ENCODE measurements at regions not wholly inside any gene's neighbourhood (a gene's known extent, or its start where the extent isn't known, plus 50 kb on each side); places are given as distances from the start of the nearest gene placed in this dataset.
A peak's percentile ranks its signal among the peaks of the same experiment; 100 is the strongest.

DNA sequence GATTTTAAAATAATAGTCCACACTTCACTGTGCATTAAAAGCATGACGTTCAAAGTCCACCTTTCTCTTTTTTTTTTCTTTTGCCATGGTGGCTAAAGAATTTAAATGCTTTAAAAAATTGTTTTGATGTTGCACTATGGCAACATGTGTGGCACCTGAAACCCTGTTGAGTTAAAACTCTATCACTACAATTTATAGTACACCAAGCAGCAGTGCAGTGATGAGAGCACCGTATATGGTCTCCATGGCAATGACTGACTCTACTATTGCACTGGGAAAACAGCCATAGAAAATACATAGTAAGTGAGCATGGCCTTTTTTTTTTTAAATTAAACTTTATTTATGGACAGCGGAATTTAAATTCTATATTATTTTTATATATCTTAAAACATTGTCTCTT lies 298.8 kb downstream of the FIGN start:
- ATAC-seq (ENCODE audit: low read depth in 2 of 2), result no peak
- Mint-ChIP-seq H3K9me3 (peaks cover 0 to 2% (median 0%) of the 10 kb centered on the region in 7 donors), H3K4me3 (no peak overlapping the region), H3K36me3 (peaks cover 0 to 6% of the 10 kb centered on the region in 2 donors), H3K4me1 (peaks cover 8 to 13% (median 8%) of the 10 kb centered on the region in 3 donors), H3K27ac (no peak overlapping the region), H3K27me3 (peaks cover 5 to 20% (median 13%) of the 10 kb centered on the region in 3 donors)
- DNase-seq, result no peak

DNA sequence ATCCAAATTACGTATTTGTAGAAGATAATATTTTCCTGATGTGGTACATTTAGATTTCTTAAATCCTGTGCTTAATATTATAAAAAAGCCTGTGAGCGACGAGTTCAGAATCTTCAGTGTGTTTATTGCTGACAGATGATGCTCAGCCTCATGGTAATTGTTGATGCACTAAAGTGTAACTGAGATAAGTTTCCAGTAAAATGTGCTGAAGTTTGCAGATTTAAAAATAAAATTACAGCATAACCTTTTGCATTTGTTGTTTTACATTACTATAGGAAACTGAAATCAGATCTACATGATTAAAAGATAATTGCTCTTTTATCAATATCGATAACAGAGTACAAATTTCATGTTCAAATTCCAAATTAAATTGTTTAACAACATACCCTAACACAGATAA lies 307.6 kb downstream of the FIGN start:
- ATAC-seq (ENCODE audit: low read depth in 2 of 2), result no peak
- Mint-ChIP-seq H3K36me3 (no peaks in the 10 kb centered on the region), H3K4me1 (peaks cover 6 to 9% (median 7%) of the 10 kb centered on the region in 3 donors)

DNA sequence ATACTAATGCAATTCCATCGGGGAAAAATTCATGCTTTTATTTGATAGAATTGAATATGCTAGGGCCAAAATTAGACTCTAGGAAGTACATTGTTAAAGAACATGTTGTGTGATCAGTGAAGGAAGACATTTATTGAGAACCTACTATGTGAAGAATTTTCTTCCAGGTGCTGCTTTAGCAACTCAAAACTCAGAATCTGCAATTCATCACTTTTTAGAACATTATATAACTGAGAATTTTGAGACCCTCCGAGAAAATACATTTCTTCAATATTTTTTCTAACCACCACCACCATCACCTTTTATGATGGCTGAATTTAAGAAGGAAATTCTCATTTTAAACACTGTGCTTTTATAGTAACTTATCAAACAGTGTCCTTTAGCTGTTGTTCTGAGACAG lies 315.2 kb downstream of the FIGN start:
- Mint-ChIP-seq H3K9me3 (peaks cover 0 to 14% (median 3%) of the 10 kb centered on the region in 7 donors), H3K36me3 (peaks cover 0 to under 1% of the 10 kb centered on the region in 2 donors)

More for the DNA sequence above, 307.6 kb downstream of the FIGN start:
- H3K27ac Mint-ChIP-seq, result peak overlapping the region in 1 of 6 donors; percentile 27
- H3K4me3 Mint-ChIP-seq, result no peak overlapping the region
- H3K27me3 Mint-ChIP-seq, result no peaks in the 10 kb centered on the region
- DNase-seq, result no peak
- H3K9me3 Mint-ChIP-seq, result peaks cover 0 to 3% (median 0%) of the 10 kb centered on the region in 7 donors

DNA sequence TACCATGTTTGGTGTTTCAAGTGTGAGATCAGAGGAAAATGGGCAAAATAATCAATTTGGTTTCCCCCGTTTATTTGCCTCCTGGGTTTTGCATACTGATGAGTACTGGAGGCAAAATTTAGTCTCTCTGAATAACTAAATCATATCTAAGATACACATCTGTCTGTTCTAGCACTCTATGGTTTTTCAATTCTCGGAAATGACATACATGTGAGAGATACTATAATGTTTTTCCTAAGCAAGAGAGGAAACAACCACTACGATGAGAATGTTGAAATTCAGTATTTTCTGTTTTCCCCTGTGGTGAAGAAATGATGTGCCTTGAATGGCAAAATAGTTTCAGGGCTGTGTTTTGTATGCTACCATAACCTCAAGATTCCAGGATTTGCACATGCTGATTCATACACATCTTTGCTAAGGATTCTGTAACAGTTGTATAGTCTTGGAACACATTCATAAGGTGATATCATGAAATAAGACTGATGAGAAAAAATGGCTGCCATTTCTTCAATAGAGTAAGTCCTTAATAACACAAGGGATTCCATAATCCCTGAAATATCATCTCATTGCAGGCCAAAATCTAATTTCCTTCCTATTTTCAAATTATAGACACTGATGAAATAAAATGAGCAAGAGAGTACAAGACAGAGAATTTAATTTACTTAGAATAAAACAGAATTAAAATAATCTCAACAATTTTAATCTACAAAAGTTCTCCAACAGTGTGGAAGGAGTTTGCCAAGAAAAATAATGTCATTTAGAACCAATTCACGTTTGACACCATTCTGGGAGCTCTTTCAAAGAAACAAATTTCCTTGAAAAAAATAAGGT lies 316.6 kb downstream of the FIGN start:
- Mint-ChIP-seq H3K27me3 (no peaks in the 10 kb centered on the region), H3K9me3 (peaks cover 2 to 20% (median 9%) of the 10 kb centered on the region in 7 donors), H3K4me3 (peak overlapping the region in 2 of 8 donors; percentile 13 to 16), H3K36me3 (peaks cover 7 to 9% of the 10 kb centered on the region in 2 donors), H3K4me1 (peaks cover 27 to 42% (median 31%) of the 10 kb centered on the region in 3 donors), H3K27ac (peak overlapping the region in 3 of 6 donors; percentile 13 to 83 (median 40))
- ATAC-seq (ENCODE audit: low read depth in 2 of 2), result no peak
- DNase-seq, result no peak

More for the DNA sequence above, 315.2 kb downstream of the FIGN start:
- Mint-ChIP-seq H3K27ac (no peak overlapping the region), H3K4me3 (no peak overlapping the region), H3K4me1 (peaks cover 18 to 34% (median 21%) of the 10 kb centered on the region in 3 donors), H3K27me3 (no peaks in the 10 kb centered on the region)
- no peak for ATAC-seq (ENCODE audit: low read depth in 2 of 2)
- no peak for DNase-seq

GRCh38 chr2:163417596-163418337 lies 318.0 kb downstream of the FIGN start:
- Mint-ChIP-seq H3K27me3 (no peaks in the 10 kb centered on the region), H3K27ac (peak overlapping the region; percentile 1 to 90 (median 72)), H3K4me3 (peak overlapping the region; percentile 46 to 83 (median 67)), H3K4me1 (peaks cover 27 to 42% (median 31%) of the 10 kb centered on the region in 3 donors), H3K9me3 (peaks cover 2 to 20% (median 9%) of the 10 kb centered on the region in 7 donors), H3K36me3 (peaks cover 7 to 9% of the 10 kb centered on the region in 2 donors)
- ATAC-seq (ENCODE audit: low read depth in 2 of 2), result peak; percentile 96 to 97
- DNase-seq, result peak; percentile 45

- DNase-seq (no peak), ATAC-seq (ENCODE audit: low read depth in 2 of 2) (no peak)
- Mint-ChIP-seq H3K27ac (peak overlapping the region in 1 of 6 donors; percentile 39), H3K9me3 (peaks cover 2 to 21% (median 10%) of the 10 kb centered on the region in 7 donors), H3K4me3 (no peak overlapping the region), H3K36me3 (peaks cover 7 to 9% of the 10 kb centered on the region in 2 donors), H3K27me3 (no peaks in the 10 kb centered on the region), H3K4me1 (peaks cover 29 to 41% (median 31%) of the 10 kb centered on the region in 3 donors)
Observed at GRCh38 chr2:163414121-163414520, 321.7 kb downstream of the FIGN start.

DNA sequence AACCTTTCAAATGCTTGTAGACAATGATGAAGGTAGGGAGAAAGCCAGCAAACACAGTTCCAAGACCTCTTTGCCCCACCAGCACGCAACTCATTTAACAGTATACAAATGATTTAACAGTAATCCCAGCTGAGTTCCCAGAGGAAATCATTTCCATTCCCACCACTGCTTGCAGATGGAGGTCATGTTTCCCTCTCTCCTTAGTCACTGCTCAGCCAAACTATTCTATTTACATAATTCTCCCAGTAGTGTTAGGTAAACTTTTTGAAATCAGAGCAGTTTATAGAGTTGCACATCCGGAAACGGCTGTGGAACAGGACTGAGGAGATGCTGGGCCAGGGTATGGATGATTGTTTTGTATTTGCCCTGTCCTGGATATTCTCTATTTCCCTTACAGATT lies 328.5 kb downstream of the FIGN start:
- ATAC-seq (ENCODE audit: low read depth in 2 of 2), result no peak
- Mint-ChIP-seq H3K9me3 (peaks cover 0 to 4% (median 1%) of the 10 kb centered on the region in 7 donors), H3K4me3 (no peak overlapping the region), H3K27ac (peak overlapping the region in 1 of 6 donors; percentile 60), H3K4me1 (peaks cover 10 to 20% (median 19%) of the 10 kb centered on the region in 3 donors), H3K27me3 (no peaks in the 10 kb centered on the region), H3K36me3 (no peaks in the 10 kb centered on the region)
- no peak for DNase-seq

DNA sequence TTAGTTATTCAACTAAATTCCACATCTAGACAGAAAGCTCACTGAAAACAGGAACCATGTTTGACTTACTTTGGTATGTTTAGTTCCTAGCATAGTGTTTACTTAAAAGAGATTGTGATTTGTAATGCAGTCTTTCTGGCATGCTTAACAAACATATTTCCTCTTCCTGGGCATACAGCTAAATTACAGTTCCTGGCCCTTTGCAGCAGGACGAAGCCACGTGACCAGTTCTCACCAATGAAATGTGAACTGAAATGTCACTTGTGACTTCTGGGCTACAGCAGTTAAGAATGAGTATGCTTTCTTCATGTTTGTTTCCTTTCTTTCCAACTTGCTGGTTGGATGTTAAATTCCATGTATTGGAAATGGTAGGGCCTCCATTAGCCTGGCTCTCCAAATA lies 330.5 kb downstream of the FIGN start:
- Mint-ChIP-seq H3K9me3 (peaks cover 0 to 4% (median 1%) of the 10 kb centered on the region in 7 donors), H3K27me3 (peaks cover 0 to 6% (median 0%) of the 10 kb centered on the region in 3 donors), H3K4me3 (no peak overlapping the region), H3K27ac (peak overlapping the region in 1 of 6 donors; percentile 90), H3K36me3 (no peaks in the 10 kb centered on the region), H3K4me1 (peaks cover 10 to 20% (median 19%) of the 10 kb centered on the region in 3 donors)
- DNase-seq (no peak), ATAC-seq (ENCODE audit: low read depth in 2 of 2) (no peak)

DNA sequence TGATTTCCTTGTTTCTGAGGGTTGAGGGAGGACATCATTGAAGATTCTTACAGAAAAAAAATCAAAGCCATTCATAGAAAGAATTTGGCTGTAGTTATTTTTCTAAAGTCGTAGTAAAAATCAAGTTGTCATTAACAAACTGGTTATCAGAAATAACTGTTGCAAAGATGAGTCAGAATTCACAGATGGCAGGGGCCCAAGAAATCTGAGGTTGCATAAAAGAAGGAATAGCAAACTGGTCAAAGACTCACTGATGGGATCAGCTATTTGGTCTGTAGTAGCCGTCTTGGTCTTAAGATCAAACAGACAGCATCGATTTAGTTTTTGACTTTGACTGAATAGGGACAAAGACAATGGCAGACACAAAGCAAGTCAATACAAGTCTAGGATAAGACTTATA lies 334.3 kb downstream of the FIGN start:
- Mint-ChIP-seq H3K4me3 (no peak overlapping the region), H3K27me3 (peaks cover 0 to 6% (median 0%) of the 10 kb centered on the region in 3 donors), H3K27ac (no peak overlapping the region), H3K4me1 (peaks cover 10 to 22% (median 20%) of the 10 kb centered on the region in 3 donors), H3K36me3 (no peaks in the 10 kb centered on the region), H3K9me3 (no peaks in the 10 kb centered on the region)
- DNase-seq, result no peak
- no peak for ATAC-seq (ENCODE audit: low read depth in 2 of 2)

- Mint-ChIP-seq H3K36me3 (no peaks in the 10 kb centered on the region), H3K9me3 (no peaks in the 10 kb centered on the region), H3K4me3 (peak overlapping the region in 1 of 8 donors; percentile 1), H3K27me3 (peaks cover 0 to 9% (median 6%) of the 10 kb centered on the region in 3 donors), H3K4me1 (peaks cover 4 to 7% (median 6%) of the 10 kb centered on the region in 3 donors), H3K27ac (no peak overlapping the region)
- no peak for DNase-seq
- ATAC-seq (ENCODE audit: low read depth in 2 of 2), result no peak
Observed at GRCh38 chr2:163397451-163397850, 338.4 kb downstream of the FIGN start.

GRCh38 chr2:163395602-163396001 lies 340.2 kb downstream of the FIGN start:
- Mint-ChIP-seq H3K36me3 (no peaks in the 10 kb centered on the region), H3K27me3 (peaks cover 0 to 9% (median under 1%) of the 10 kb centered on the region in 3 donors)

GRCh38 chr2:163389838-163390237 lies 346.0 kb downstream of the FIGN start:
- Mint-ChIP-seq H3K4me3 (no peak overlapping the region), H3K36me3 (no peaks in the 10 kb centered on the region), H3K27ac (no peak overlapping the region), H3K9me3 (no peaks in the 10 kb centered on the region), H3K27me3 (peaks cover 0 to 9% (median 7%) of the 10 kb centered on the region in 3 donors), H3K4me1 (no peaks in the 10 kb centered on the region)
- ATAC-seq (ENCODE audit: low read depth in 2 of 2), result no peak
- DNase-seq, result no peak

More at GRCh38 chr2:163395602-163396001, 340.2 kb downstream of the FIGN start:
- no peaks in the 10 kb centered on the region for H3K9me3 Mint-ChIP-seq
- ATAC-seq (ENCODE audit: low read depth in 2 of 2) (no peak), DNase-seq (no peak)
- H3K4me3 Mint-ChIP-seq, result no peak overlapping the region
- peaks cover 4 to 7% (median 6%) of the 10 kb centered on the region in 3 donors for H3K4me1 Mint-ChIP-seq
- no peak overlapping the region for H3K27ac Mint-ChIP-seq

DNA sequence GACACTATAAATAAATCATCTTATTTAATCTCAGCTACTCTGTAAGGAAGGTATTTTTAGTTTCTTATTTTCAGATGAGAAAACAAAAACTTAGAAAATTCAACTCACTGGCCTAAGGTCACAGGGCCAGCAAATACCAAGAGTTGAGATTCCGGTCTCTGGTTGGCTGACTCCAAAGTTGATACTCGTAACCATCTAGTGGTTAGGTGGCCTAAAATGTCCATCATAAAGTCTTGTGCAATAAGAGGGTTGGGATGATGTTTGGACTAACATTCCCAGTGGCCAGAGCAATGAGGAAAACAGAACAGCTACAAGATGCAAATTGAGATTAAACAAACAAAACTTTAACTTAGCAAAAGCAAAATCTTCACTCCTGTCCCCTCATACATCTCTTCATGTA lies 360.3 kb downstream of the FIGN start:
- no peaks in the 10 kb centered on the region for H3K36me3 Mint-ChIP-seq
- peaks cover 0 to 4% (median 0%) of the 10 kb centered on the region in 7 donors for H3K9me3 Mint-ChIP-seq
- H3K4me3 Mint-ChIP-seq, result no peak overlapping the region
- DNase-seq (no peak), ATAC-seq (ENCODE audit: low read depth in 2 of 2) (no peak)
- H3K27me3 Mint-ChIP-seq, result no peaks in the 10 kb centered on the region
- H3K27ac Mint-ChIP-seq, result no peak overlapping the region
- H3K4me1 Mint-ChIP-seq, result no peaks in the 10 kb centered on the region

All from naive B cell (primary cell).